ENCODE measurements at regions not wholly inside any gene's neighbourhood (a gene's known extent, or its start where the extent isn't known, plus 50 kb on each side); places are given as distances from the start of the nearest gene placed in this dataset.

GRCh38 chr14:42508209-42508946 is 901.7 kb downstream of the LRFN5 start:
- TF ChIP-seq CTCF (IDR thresholded peaks at IDR 0.05 in 4 of 5, conservative IDR thresholded peaks at IDR 0.05 in 1 of 5), result no peak
- no peak for TF ChIP-seq POLR2A (IDR thresholded peaks at IDR 0.05)

All from gastrocnemius medialis (tissue), 4 donors.